Vagina (tissue), 2 donors: ENCODE measurements at regions not wholly inside any gene's neighbourhood (a gene's known extent, or its start where the extent isn't known, plus 50 kb on each side); places are given as distances from the start of the nearest gene placed in this dataset.

ENCODE experiments used
- POLR2A ChIP-seq, 2 donors: fragments of 450-650 bp; IDR thresholded peaks; one replicate each; pipeline ENCODE4 v1.6.1; 2017; ENCODE audit warnings: antibody characterized with exemption in 2 of 2, mild to moderate bottlenecking in 2 of 2, moderate library complexity in 2 of 2
- POLR2AphosphoS5 ChIP-seq, 2 donors: sonication (generic); formaldehyde crosslinking; IDR thresholded peaks; one replicate each; pipeline ENCODE4 v1.9.0; 2017; ENCODE audit warnings: antibody characterized with exemption in 2 of 2, mild to moderate bottlenecking in 2 of 2, low read depth in 1 of 2; ENCODE audit not compliant: insufficient read depth in 1 of 2
- TF ChIP-seq, protein P1 (sequence below), 3 experiments: fragments of 450-650 bp in 2 of 3; fragments of 200-600 bp in 1 of 3; sonication (generic) in 1 of 3; IDR thresholded peaks; one replicate each; pipeline ENCODE4 v1.5.1; 2017 to 2019; ENCODE audit warnings: antibody characterized with exemption in 3 of 3, mild to moderate bottlenecking in 2 of 3, moderate library complexity in 2 of 3

GRCh38 chr4:24108567-24108966 lies 218.7 kb upstream of the PPARGC1A start:
- TF ChIP-seq, protein P1, sequence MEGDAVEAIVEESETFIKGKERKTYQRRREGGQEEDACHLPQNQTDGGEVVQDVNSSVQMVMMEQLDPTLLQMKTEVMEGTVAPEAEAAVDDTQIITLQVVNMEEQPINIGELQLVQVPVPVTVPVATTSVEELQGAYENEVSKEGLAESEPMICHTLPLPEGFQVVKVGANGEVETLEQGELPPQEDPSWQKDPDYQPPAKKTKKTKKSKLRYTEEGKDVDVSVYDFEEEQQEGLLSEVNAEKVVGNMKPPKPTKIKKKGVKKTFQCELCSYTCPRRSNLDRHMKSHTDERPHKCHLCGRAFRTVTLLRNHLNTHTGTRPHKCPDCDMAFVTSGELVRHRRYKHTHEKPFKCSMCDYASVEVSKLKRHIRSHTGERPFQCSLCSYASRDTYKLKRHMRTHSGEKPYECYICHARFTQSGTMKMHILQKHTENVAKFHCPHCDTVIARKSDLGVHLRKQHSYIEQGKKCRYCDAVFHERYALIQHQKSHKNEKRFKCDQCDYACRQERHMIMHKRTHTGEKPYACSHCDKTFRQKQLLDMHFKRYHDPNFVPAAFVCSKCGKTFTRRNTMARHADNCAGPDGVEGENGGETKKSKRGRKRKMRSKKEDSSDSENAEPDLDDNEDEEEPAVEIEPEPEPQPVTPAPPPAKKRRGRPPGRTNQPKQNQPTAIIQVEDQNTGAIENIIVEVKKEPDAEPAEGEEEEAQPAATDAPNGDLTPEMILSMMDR (IDR thresholded peaks at IDR 0.05), result no peak
- TF ChIP-seq POLR2A (IDR thresholded peaks at IDR 0.05), result no peak
- TF ChIP-seq POLR2AphosphoS5 (IDR thresholded peaks at IDR 0.05; ENCODE audit: insufficient read depth in 1 of 2, low read depth in 1 of 2), result no peak
